Neural cell (in vitro differentiated cells): ENCODE measurements at regions not wholly inside any gene's neighbourhood (a gene's known extent, or its start where the extent isn't known, plus 50 kb on each side); places are given as distances from the start of the nearest gene placed in this dataset.

Source experiments
- H2AFZ ChIP-seq: fragments of 200-600, 300-800 bp; sonication (generic), shearing (Covaris generic); 2 replicates; pipeline ENCODE4 v1.6.0; 2014; ENCODE audit warnings: low read depth, mild to moderate bottlenecking, antibody characterized with exemption, low read length, moderate library complexity
- H3F3A ChIP-seq: fragments of 200-600 bp; shearing (Covaris generic); 2 replicates; pipeline ENCODE4 v1.6.1; 2016; ENCODE audit warnings: mild to moderate bottlenecking, moderate library complexity, mixed read lengths, antibody characterized with exemption, low read length; ENCODE audit not compliant: insufficient read depth, poor library complexity, severe bottlenecking
- H3K27ac ChIP-seq: fragments of 200-600, 300-800 bp; sonication (generic), shearing (Covaris generic); 2 replicates; pipeline ENCODE4 v1.5.1; 2014; ENCODE audit warnings: mild to moderate bottlenecking, low read length, moderate library complexity
- H3K27me3 ChIP-seq: fragments of 300-800, 200-600 bp; sonication (generic), shearing (Covaris generic); 2 replicates; pipeline ENCODE4 v1.6.0; 2014; ENCODE audit warnings: mild to moderate bottlenecking, low read depth, low read length, moderate library complexity; ENCODE audit not compliant: insufficient read depth
- H3K36me3 ChIP-seq: fragments of 300-800, 200-600 bp; sonication (generic), shearing (Covaris generic); 2 replicates; pipeline ENCODE4 v1.5.1; 2014; ENCODE audit warnings: mild to moderate bottlenecking, antibody characterized with exemption, low read length, moderate library complexity; ENCODE audit not compliant: insufficient read depth
- H3K4me2 ChIP-seq: fragments of 300-800, 200-600 bp; sonication (generic), shearing (Covaris generic); 2 replicates; pipeline ENCODE4 v1.6.0; 2014; ENCODE audit warnings: mild to moderate bottlenecking, low read length
- H3K4me3 ChIP-seq: fragments of 300-800, 200-600 bp; sonication (generic), shearing (Covaris generic); 2 replicates; pipeline ENCODE4 v1.5.1; 2014; ENCODE audit warnings: mild to moderate bottlenecking, low read length, moderate library complexity
- H3K79me2 ChIP-seq: fragments of 200-600 bp; shearing (Covaris generic); replicated peaks from 2 replicates; pipeline ENCODE4 v1.6.0; 2014; ENCODE audit warnings: mild to moderate bottlenecking, low read length, moderate library complexity; ENCODE audit not compliant: insufficient read depth
- H3K9ac ChIP-seq: fragments of 300-800, 200-600 bp; sonication (generic), shearing (Covaris generic); 2 replicates; pipeline ENCODE4 v1.6.1; 2016; ENCODE audit warnings: mild to moderate bottlenecking, low read length, mixed read lengths
- H3K9me2 ChIP-seq: fragments of 200-600 bp; shearing (Covaris generic); 2 replicates; pipeline ENCODE4 v1.6.1; 2016; ENCODE audit warnings: mild to moderate bottlenecking, low read length, mixed read lengths; ENCODE audit not compliant: insufficient read depth
- H3K9me3 ChIP-seq: fragments of 200-600, 300-800 bp; sonication (generic), shearing (Covaris generic); 2 replicates; pipeline ENCODE4 v1.6.1; 2016; ENCODE audit warnings: mild to moderate bottlenecking, mixed run types, low read length, moderate library complexity, mixed read lengths
- H4K20me1 ChIP-seq: fragments of 200-600 bp; shearing (Covaris generic); 2 replicates; pipeline ENCODE4 v1.6.1; 2016; ENCODE audit warnings: mild to moderate bottlenecking, mixed run types; ENCODE audit not compliant: insufficient read depth
- CTCF ChIP-seq: fragments of 450-650 bp; IDR thresholded peaks from 2 replicates; pipeline ENCODE4 v1.5.1; 2014; ENCODE audit warnings: antibody characterized with exemption, mild to moderate bottlenecking, moderate library complexity; ENCODE audit not compliant: poor library complexity, severe bottlenecking
- EP300 ChIP-seq: fragments of 450-650 bp; conservative IDR thresholded peaks from 2 replicates; pipeline ENCODE4 v1.6.1; 2014; ENCODE audit warnings: antibody characterized with exemption, mild to moderate bottlenecking, moderate library complexity; ENCODE audit not compliant: poor library complexity, severe bottlenecking
- EZH2 ChIP-seq: fragments of 200-600, 300-800 bp; shearing (Covaris generic), sonication (generic); IDR thresholded peaks from 2 replicates; pipeline ENCODE4 v1.6.1; 2014; ENCODE audit warnings: antibody characterized with exemption, low read length, borderline replicate concordance, mild to moderate bottlenecking; ENCODE audit not compliant: insufficient read depth, poor library complexity, severe bottlenecking
- MXI1 ChIP-seq: fragments of 450-650 bp; conservative IDR thresholded peaks from 2 replicates; pipeline ENCODE4 v1.6.1; 2014; ENCODE audit warnings: antibody characterized with exemption, mild to moderate bottlenecking; ENCODE audit not compliant: poor library complexity, severe bottlenecking
- POLR2AphosphoS5 ChIP-seq: IDR thresholded peaks from 2 replicates; pipeline ENCODE4 v1.6.1; 2012
- RAD21 ChIP-seq: fragments of 450-650 bp; conservative IDR thresholded peaks from 2 replicates; pipeline ENCODE4 v1.6.1; 2014; ENCODE audit warnings: antibody characterized with exemption, mild to moderate bottlenecking, moderate library complexity
- REST ChIP-seq: IDR thresholded peaks from 2 replicates; pipeline ENCODE4 v1.6.1; 2012; ENCODE audit warnings: borderline replicate concordance
- SMC3 ChIP-seq: fragments of 450-650 bp; conservative IDR thresholded peaks from 2 replicates; pipeline ENCODE4 v1.6.1; 2014; ENCODE audit warnings: antibody characterized with exemption, mild to moderate bottlenecking, moderate library complexity; ENCODE audit not compliant: poor library complexity
- TAF1 ChIP-seq: IDR thresholded peaks from 2 replicates; pipeline ENCODE4 v1.6.1; 2012; ENCODE audit warnings: low read depth

DNA sequence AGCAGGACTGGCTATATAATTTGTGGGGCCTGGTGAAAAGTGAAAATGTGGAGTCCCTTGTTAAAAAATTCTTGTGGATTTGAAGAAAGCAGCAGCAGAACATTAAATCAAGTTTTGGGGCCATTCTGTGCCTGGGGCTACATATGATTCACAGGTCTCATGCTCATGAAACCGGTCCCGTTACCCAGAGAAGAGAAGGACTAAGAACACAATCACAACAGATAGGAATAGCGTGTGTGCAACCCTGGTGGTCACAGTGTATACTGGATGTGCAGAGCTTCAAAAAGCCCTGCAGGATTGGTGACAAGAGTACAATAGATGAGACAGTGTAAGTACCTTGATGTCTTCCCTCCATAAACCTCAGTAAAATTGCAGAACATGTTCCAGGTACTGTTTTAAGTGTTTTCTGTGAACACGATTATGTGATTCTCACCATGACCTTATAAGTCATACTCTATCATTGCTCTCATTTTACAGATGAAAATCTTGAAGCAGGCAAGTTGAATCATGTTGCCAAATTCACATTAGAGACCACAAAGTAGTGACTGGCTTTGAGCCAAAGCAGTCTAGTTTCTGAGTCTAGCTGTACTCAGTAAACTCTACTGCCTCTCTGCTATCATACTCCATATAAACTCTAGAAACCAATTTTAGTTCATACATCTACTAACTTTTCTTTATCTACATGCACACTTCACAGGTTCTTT is 636.5 kb downstream of the TAF11L14 start:
- Histone ChIP-seq H3K9me3 (no peaks in the 10 kb centered on the region), H4K20me1 (no peaks in the 10 kb centered on the region), H3K79me2 (no peaks in the 10 kb centered on the region), H3K36me3 (no peaks in the 10 kb centered on the region), H3K9ac (no peak overlapping the region), H2AFZ (no peak overlapping the region), H3K4me3 (no peak overlapping the region), H3K27ac (no peak overlapping the region), H3K4me2 (no peak overlapping the region), H3K27me3 (no peaks in the 10 kb centered on the region), H3F3A (no peaks in the 10 kb centered on the region), H3K9me2 (no peaks in the 10 kb centered on the region)
- no peak for TF ChIP-seq SMC3
- no peak for TF ChIP-seq MXI1
- no peak for TF ChIP-seq REST
- no peak for TF ChIP-seq EZH2
- no peak for TF ChIP-seq POLR2AphosphoS5
- TF ChIP-seq TAF1 = no peak
- no peak for TF ChIP-seq RAD21
- TF ChIP-seq CTCF = no peak
- no peak for TF ChIP-seq EP300

DNA sequence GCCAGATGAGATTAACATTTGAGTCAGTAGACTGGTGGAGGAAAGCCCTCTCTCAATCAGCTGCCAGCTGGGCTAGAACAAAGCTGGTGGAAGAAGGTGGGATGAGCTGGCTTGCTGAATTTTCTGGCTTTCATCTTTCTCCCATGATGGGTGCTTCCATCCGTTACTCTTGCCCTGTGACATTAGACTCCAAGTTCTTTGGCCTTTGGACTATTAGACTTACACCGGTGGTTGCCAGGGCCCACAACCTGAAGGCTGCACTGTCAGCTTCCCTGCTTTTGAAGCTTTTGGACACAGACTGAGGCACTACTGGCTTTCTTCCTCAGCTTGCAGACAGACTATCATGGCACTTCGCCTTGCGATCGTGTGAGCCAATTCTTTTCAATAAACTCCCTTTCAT is 642.7 kb downstream of the TAF11L14 start:
- no peaks in the 10 kb centered on the region for H3K27me3 ChIP-seq
- no peaks in the 10 kb centered on the region for H4K20me1 ChIP-seq
- no peak overlapping the region for H3K27ac ChIP-seq
- H2AFZ ChIP-seq = no peak overlapping the region
- TF ChIP-seq POLR2AphosphoS5 = no peak
- no peak for TF ChIP-seq MXI1
- no peak for TF ChIP-seq TAF1
- no peak for TF ChIP-seq REST
- TF ChIP-seq RAD21 = no peak
- no peaks in the 10 kb centered on the region for H3K9me2 ChIP-seq
- H3K4me2 ChIP-seq = no peak overlapping the region
- no peaks in the 10 kb centered on the region for H3K79me2 ChIP-seq
- no peaks in the 10 kb centered on the region for H3K36me3 ChIP-seq
- H3K4me3 ChIP-seq = no peak overlapping the region
- H3F3A ChIP-seq = no peaks in the 10 kb centered on the region
- no peaks in the 10 kb centered on the region for H3K9me3 ChIP-seq
- no peak overlapping the region for H3K9ac ChIP-seq
